ENCODE measurements at regions not wholly inside any gene's neighbourhood (a gene's known extent, or its start where the extent isn't known, plus 50 kb on each side); places are given as distances from the start of the nearest gene placed in this dataset.

- Histone ChIP-seq H3K27me3 (no peaks in the 10 kb centered on the region), H3K4me3 (ENCODE audit: low read depth, low read length) (no peak overlapping the region), H3K9me3 (no peaks in the 10 kb centered on the region), H3K4me1 (no peaks in the 10 kb centered on the region), H3K36me3 (no peaks in the 10 kb centered on the region)
- no peak for TF ChIP-seq CTCF (IDR thresholded peaks at IDR 0.05; ENCODE audit: low read depth, low read length)
- DNase-seq, result no peak
These were observed 553.4 kb downstream of the PLPP3 start for GRCh38 chr1:56025942-56026341.

GRCh38 chr1:56024155-56024554 lies 555.2 kb downstream of the PLPP3 start:
- no peak for TF ChIP-seq CTCF (IDR thresholded peaks at IDR 0.05; ENCODE audit: low read depth, low read length)
- Histone ChIP-seq H3K4me3 (ENCODE audit: low read depth, low read length) (no peak overlapping the region), H3K4me1 (no peaks in the 10 kb centered on the region), H3K9me3 (no peaks in the 10 kb centered on the region), H3K36me3 (no peaks in the 10 kb centered on the region), H3K27me3 (no peaks in the 10 kb centered on the region)
- no peak for DNase-seq

- H3K4me3 ChIP-seq (ENCODE audit: low read depth, low read length), result no peak overlapping the region
- H3K27me3 ChIP-seq, result no peaks in the 10 kb centered on the region
- no peak for TF ChIP-seq CTCF (IDR thresholded peaks at IDR 0.05; ENCODE audit: low read depth, low read length)
- no peak for DNase-seq
- no peaks in the 10 kb centered on the region for H3K4me1 ChIP-seq
- H3K9me3 ChIP-seq, result no peaks in the 10 kb centered on the region
- H3K36me3 ChIP-seq, result no peaks in the 10 kb centered on the region
These were observed 559.4 kb downstream of the PLPP3 start for GRCh38 chr1:56019922-56020321.

- Histone ChIP-seq H3K4me3 (ENCODE audit: low read depth, low read length) (no peak overlapping the region), H3K27me3 (no peaks in the 10 kb centered on the region), H3K36me3 (no peaks in the 10 kb centered on the region), H3K4me1 (no peaks in the 10 kb centered on the region), H3K9me3 (no peaks in the 10 kb centered on the region)
- DNase-seq, result no peak
- TF ChIP-seq CTCF (IDR thresholded peaks at IDR 0.05; ENCODE audit: low read depth, low read length), result no peak
These were observed 559.9 kb downstream of the PLPP3 start for GRCh38 chr1:56019472-56019871.

GRCh38 chr1:56017336-56017735 lies 562.0 kb downstream of the PLPP3 start:
- TF ChIP-seq CTCF (IDR thresholded peaks at IDR 0.05; ENCODE audit: low read depth, low read length), result no peak
- no peak for DNase-seq

GRCh38 chr1:56003846-56004245 lies 575.5 kb downstream of the PLPP3 start:
- Histone ChIP-seq H3K36me3 (no peaks in the 10 kb centered on the region), H3K9me3 (no peaks in the 10 kb centered on the region), H3K4me1 (no peaks in the 10 kb centered on the region), H3K4me3 (ENCODE audit: low read depth, low read length) (no peak overlapping the region), H3K27me3 (no peaks in the 10 kb centered on the region)
- no peak for TF ChIP-seq CTCF (IDR thresholded peaks at IDR 0.05; ENCODE audit: low read depth, low read length)
- DNase-seq, result no peak

More at GRCh38 chr1:56017336-56017735, 562.0 kb downstream of the PLPP3 start:
- Histone ChIP-seq H3K4me1 (no peaks in the 10 kb centered on the region), H3K4me3 (ENCODE audit: low read depth, low read length) (no peak overlapping the region), H3K9me3 (no peaks in the 10 kb centered on the region), H3K27me3 (no peaks in the 10 kb centered on the region), H3K36me3 (no peaks in the 10 kb centered on the region)
